ENCODE measurements at regions not wholly inside any gene's neighbourhood (a gene's known extent, or its start where the extent isn't known, plus 50 kb on each side); places are given as distances from the start of the nearest gene placed in this dataset.

GRCh38 chr10:43866712-43867111 lies 218.0 kb upstream of the ZNF32 start:
- TF ChIP-seq POLR2AphosphoS5 (IDR thresholded peaks at IDR 0.05) = no peak
- no peak for TF ChIP-seq POLR2A (IDR thresholded peaks at IDR 0.05; ENCODE audit: low read depth)
